Lower leg skin (tissue), 3 donors: ENCODE measurements at regions not wholly inside any gene's neighbourhood (a gene's known extent, or its start where the extent isn't known, plus 50 kb on each side); places are given as distances from the start of the nearest gene placed in this dataset.

Experiments used
- CTCF ChIP-seq, 3 donors: fragments of 450-650 bp; IDR thresholded peaks; one replicate each; pipeline ENCODE4 v1.5.1; 2016; ENCODE audit warnings: antibody characterized with exemption in 3 of 3, mild to moderate bottlenecking in 3 of 3, moderate library complexity in 2 of 3
- POLR2A ChIP-seq, 2 donors: fragments of 450-650 bp; IDR thresholded peaks; one replicate each; pipeline ENCODE4 v1.6.1; 2016 to 2017; ENCODE audit warnings: antibody characterized with exemption in 2 of 2, mild to moderate bottlenecking in 1 of 2, moderate library complexity in 1 of 2

- no peak for TF ChIP-seq CTCF (IDR thresholded peaks at IDR 0.05)
- no peak for TF ChIP-seq POLR2A (IDR thresholded peaks at IDR 0.05)
Observed at GRCh38 chr3:174538151-174538550, 321.0 kb upstream of the NAALADL2 start.
